GM19035 (cell line): ENCODE measurements at regions not wholly inside any gene's neighbourhood (a gene's known extent, or its start where the extent isn't known, plus 50 kb on each side); places are given as distances from the start of the nearest gene placed in this dataset.

Source experiments
- ATAC-seq: cut with Tn5 transposase; IDR thresholded peaks from one replicate; pipeline ENCODE4 v1.9.1; 2021; ENCODE audit not compliant: unreplicated experiment

GRCh38 chr16:65666132-65666941, 544.5 kb upstream of the CDH11 start:
- ATAC-seq = no peak

- no peak for ATAC-seq
Observed at GRCh38 chr16:65665586-65665985, 543.7 kb upstream of the CDH11 start.

- ATAC-seq = no peak
Observed at GRCh38 chr16:65663774-65664173, 541.9 kb upstream of the CDH11 start.

- no peak for ATAC-seq
Observed at GRCh38 chr16:65662256-65662655, 540.4 kb upstream of the CDH11 start.

GRCh38 chr16:65661558-65661957, 539.7 kb upstream of the CDH11 start:
- ATAC-seq = no peak

GRCh38 chr16:65660390-65660789, 538.5 kb upstream of the CDH11 start:
- ATAC-seq = no peak

- no peak for ATAC-seq
Observed at GRCh38 chr16:65659758-65660157, 537.9 kb upstream of the CDH11 start.

- no peak for ATAC-seq
Observed at GRCh38 chr16:65658787-65659220, 536.9 kb upstream of the CDH11 start.

- ATAC-seq = no peak
Observed at GRCh38 chr16:65658349-65658748, 536.5 kb upstream of the CDH11 start.

GRCh38 chr16:65657556-65657955, 535.7 kb upstream of the CDH11 start:
- no peak for ATAC-seq

GRCh38 chr16:65657071-65657494, 535.2 kb upstream of the CDH11 start:
- ATAC-seq = no peak

GRCh38 chr16:65655802-65656201, 533.9 kb upstream of the CDH11 start:
- ATAC-seq = no peak

GRCh38 chr16:65648101-65648500, 526.2 kb upstream of the CDH11 start:
- no peak for ATAC-seq

- no peak for ATAC-seq
Observed at GRCh38 chr16:65644821-65645220, 523.0 kb upstream of the CDH11 start.

GRCh38 chr16:65641762-65642289, 520.0 kb upstream of the CDH11 start:
- ATAC-seq = no peak

- ATAC-seq = no peak
Observed at GRCh38 chr16:65641049-65641761, 519.3 kb upstream of the CDH11 start.

- ATAC-seq = no peak
Observed at GRCh38 chr16:65634833-65635232, 513.0 kb upstream of the CDH11 start.

GRCh38 chr16:65634291-65634690, 512.4 kb upstream of the CDH11 start:
- ATAC-seq = no peak

GRCh38 chr16:65624666-65625065, 502.8 kb upstream of the CDH11 start:
- ATAC-seq = no peak

- no peak for ATAC-seq
Observed at GRCh38 chr16:65624229-65624628, 502.4 kb upstream of the CDH11 start.

GRCh38 chr16:65622871-65623270, 501.0 kb upstream of the CDH11 start:
- no peak for ATAC-seq

- ATAC-seq = no peak
Observed at GRCh38 chr16:65622151-65622550, 500.3 kb upstream of the CDH11 start.
